ENCODE measurements at regions not wholly inside any gene's neighbourhood (a gene's known extent, or its start where the extent isn't known, plus 50 kb on each side); places are given as distances from the start of the nearest gene placed in this dataset.
A peak's percentile ranks its signal among the peaks of the same experiment; 100 is the strongest.

GRCh38 chr21:43364261-43364510 lies 62.7 kb downstream of the SIK1 start:
- no peak for DNase-seq (ENCODE audit: low read depth in 2 of 2)

GRCh38 chr21:43363506-43364260 lies 63.2 kb downstream of the SIK1 start:
- no peak for DNase-seq (ENCODE audit: low read depth in 2 of 2)

DNA sequence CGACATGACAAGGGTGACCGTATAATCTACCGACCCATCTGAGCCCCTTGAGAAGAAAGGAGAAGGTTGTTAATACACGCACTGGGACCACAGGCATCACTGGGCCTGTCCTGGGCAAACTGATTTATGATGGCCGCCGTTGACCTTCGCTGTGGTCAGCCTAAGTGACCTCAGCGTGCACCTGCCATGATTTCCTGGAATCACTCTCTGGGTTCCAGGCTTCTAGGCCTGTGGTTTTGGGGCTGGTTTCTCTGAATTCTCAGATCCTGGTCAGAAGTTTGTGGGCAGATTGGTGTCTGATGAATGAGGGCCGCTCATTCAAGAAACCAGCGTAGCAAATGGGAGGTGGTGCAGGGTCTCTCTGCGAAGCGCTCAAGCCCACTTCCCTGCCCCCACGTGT lies 64.0 kb downstream of the SIK1 start:
- no peak for DNase-seq (ENCODE audit: low read depth in 2 of 2)

- peak; percentile 49 to 60 for DNase-seq (ENCODE audit: low read depth in 2 of 2)
Observed at GRCh38 chr21:43362321-43362791, 64.6 kb downstream of the SIK1 start.

GRCh38 chr21:43361493-43362296 lies 65.2 kb downstream of the SIK1 start:
- DNase-seq (ENCODE audit: low read depth in 2 of 2) = peak in 1 of 2 donors; percentile 17

- DNase-seq (ENCODE audit: low read depth in 2 of 2) = no peak
Observed at GRCh38 chr21:43361127-43361492, 65.8 kb downstream of the SIK1 start.

DNA sequence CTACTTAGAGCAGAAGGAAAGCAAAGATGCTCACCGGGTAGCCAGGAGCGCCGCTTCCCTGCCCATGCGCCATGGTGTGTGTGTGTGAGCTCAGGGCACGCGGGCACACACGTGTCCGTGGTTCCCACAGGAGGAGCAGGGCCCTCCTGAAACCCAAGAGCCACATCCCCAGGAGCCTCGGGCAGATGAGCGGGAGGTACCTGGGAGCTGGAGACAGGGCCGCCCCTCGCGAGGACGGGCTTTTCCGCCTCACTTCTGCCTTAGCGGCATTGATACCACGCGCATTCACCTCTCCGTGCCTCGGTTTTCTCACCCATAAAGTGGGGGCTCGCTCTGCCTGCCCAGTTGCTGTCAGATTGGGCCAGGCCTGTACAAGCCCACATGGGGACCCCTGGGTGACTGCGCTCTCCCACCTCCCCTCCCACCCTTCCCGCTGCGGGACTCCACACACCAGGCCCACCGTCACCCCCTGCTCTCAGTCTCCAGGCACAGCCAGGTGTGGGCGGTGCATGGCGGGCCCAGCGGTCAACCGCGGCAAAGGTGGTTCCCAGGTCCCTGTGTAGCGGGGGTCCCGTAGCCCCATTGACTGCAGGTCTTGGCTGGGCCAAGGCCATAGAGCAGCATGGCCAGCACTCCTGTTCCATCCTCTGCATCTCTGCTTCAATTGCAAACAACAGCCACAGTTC lies 66.3 kb downstream of the SIK1 start:
- DNase-seq (ENCODE audit: low read depth in 2 of 2) = no peak

DNA sequence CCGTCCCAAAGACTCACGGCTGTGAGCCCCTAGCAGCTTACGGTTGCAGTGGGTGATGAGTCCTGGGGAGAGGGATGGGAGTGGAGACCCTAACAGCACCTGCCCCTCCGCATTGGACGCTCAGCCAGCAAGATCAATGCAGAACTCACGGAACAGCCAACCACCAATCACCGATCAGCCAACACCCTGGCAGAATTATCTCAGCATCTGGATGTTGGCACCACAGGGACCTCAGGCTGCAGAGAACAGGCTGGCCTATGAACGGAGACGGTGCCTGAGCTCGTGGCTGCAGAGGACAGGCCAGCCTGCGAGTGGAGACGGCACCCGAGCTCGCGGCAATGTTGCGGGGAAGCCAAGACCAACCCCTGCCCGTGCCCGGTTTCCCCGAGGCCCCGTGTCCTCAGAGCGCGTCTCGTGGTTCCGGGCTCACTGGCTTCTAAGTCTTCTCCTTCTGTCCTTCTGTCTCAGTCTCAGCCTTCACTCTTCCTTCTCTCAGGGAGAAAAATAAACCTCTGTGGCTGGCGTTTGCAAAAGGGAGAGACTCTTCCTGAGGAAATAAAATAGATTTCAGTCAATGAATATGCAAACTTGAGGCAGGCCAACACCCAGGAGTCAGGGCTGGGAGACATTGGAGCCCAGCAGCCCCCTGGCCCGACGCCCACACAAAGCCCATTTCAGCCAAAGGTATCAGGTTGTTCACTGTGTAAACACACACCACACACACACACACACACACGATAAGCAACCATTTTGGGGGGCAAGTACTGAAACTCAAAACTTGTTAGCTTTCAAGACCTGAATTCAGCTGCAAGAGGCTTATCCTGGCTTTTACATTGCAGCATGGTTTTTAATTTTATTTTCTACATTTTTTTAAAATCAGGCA lies 67.8 kb downstream of the SIK1 start:
- DNase-seq (ENCODE audit: low read depth in 2 of 2) = no peak

GRCh38 chr21:43357715-43358430 lies 69.1 kb downstream of the SIK1 start:
- no peak for DNase-seq (ENCODE audit: low read depth in 2 of 2)

DNA sequence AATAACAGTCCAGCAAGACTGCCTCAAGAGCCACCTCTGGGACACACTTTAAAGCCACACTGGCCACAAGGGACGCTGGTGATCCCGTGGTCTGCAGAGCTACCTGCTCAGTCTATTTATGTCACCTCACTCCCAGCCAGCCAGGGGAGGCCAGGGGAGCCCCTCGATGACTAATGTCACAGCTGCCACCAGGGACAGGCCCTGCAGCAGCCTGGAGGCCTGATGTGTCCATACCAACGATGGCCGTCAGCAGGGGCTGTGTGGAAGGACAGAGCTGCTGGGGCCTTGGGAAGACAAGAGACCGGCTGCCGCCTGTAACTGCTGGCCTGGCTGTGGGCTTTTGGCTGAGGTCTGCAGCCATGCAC lies 71.0 kb downstream of the SIK1 start:
- no peak for DNase-seq (ENCODE audit: low read depth in 2 of 2)

GRCh38 chr21:43355266-43355924 lies 71.5 kb downstream of the SIK1 start:
- no peak for DNase-seq (ENCODE audit: low read depth in 2 of 2)

- no peak for DNase-seq (ENCODE audit: low read depth in 2 of 2)
Observed at GRCh38 chr21:43354666-43355065, 72.3 kb downstream of the SIK1 start.

DNA sequence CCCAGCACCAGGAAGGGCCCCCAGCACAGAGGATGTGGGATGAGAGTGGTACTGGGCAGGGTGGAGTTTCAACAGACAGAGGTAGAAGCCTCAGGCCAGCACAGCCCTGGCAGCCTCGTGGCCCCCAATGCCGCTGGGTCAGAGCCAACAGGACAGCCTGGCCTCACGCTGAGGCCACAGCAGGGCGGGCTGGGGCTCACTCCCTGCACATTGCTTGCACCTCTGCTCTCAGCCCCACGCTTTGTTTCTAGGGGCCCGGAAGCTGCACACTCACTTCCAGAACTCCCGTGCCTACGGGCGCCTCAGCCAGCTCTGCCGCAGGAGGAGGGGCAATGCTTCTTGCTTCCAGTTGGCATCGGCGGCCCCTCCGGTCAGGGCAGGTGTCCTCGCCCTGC lies 72.9 kb downstream of the SIK1 start:
- no peak for DNase-seq (ENCODE audit: low read depth in 2 of 2)

DNA sequence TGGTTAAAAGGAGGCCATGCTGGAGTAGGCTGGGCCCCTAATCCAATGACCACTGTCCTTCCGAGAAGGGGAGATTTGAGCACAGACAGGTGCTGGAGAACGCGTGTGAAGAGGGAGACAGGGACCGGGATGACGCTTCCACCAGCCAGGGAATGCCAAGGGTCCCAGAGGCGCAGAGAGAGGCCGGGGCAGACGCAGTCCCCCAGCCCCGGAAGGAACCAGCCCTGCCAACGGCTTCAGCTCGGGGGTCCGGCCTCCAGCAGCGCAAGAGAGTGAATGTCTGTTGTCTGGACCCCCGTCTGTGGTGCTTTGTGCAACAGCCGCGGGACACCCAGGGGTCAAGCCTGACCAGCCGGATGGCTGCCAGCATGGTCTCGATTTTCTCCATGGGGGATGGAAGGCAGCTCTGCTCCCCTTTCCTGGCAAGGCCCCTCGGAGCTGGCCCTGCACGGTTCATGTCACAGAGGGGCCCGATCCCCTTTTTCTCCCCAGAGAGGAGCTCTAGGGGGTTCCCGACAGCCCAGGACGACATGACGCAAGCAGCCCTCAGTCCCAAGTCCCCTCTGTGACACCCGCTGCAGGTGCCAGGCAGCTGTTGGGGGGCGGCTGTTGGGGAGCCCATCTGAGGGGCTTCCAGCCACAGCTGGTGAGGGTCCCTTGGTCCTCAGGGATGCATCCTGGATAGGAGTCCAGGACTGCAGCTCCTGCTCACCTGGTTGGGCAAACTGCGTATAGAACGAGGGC lies 73.5 kb downstream of the SIK1 start:
- DNase-seq (ENCODE audit: low read depth in 2 of 2) = no peak

DNA sequence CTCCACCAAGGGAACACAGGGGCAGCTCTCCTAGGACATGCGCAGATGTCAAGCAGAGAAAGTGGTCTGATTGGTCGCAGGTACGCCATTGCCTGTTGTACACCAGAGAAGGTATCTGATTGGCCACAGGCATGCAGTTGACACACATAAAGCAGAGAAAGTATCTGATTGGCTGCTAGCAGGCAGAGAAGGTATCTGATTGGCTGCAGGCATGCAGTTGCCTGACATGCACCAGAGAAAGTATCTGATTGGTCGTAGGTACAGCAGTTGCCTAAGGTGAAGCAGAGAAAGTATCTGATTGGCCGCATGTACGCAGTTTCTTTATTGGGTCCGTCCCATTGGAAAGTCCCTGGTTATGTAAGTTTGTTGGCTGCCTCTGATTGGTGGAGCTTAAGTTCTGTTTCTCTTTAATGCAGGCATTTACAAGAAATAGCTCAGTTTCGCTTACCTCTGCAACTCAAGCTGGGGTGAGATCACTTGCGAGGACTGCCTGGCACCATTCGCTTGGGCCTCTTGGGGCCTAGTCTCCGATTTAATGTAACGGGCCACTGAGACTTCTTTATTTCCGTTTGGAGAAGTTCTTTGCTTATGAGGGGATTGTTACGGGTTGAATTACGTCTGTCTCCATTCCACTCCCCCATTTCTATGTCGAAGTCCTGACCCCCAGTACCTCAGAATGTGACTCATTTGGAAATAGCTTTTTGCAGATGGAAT lies 74.2 kb downstream of the SIK1 start:
- DNase-seq (ENCODE audit: low read depth in 2 of 2) = no peak

- DNase-seq (ENCODE audit: low read depth in 2 of 2) = no peak
Observed at GRCh38 chr21:43352154-43352537, 74.8 kb downstream of the SIK1 start.

GRCh38 chr21:43351501-43352153 lies 75.3 kb downstream of the SIK1 start:
- DNase-seq (ENCODE audit: low read depth in 2 of 2) = no peak

GRCh38 chr21:43349644-43350043 lies 77.3 kb downstream of the SIK1 start:
- no peak for DNase-seq (ENCODE audit: low read depth in 2 of 2)

GRCh38 chr21:43348801-43349261 lies 78.1 kb downstream of the SIK1 start:
- DNase-seq (ENCODE audit: low read depth in 2 of 2) = no peak
